Cardiac muscle cell (in vitro differentiated cells and primary cell): ENCODE measurements at regions not wholly inside any gene's neighbourhood (a gene's known extent, or its start where the extent isn't known, plus 50 kb on each side); places are given as distances from the start of the nearest gene placed in this dataset.

ENCODE experiments used
- DNase-seq, 2 donors: peaks; one replicate each; pipeline versions ENCODE4 v3.0.0 to v3.0.0-alpha.2; 2010 to 2017; ENCODE audit warnings: low read depth in 1 of 2, low spot score in 1 of 2
- H3K27ac ChIP-seq: fragments of 200-600 bp; sonication (generic); 2 replicates; pipeline ENCODE4 v1.5.1; 2016
- H3K27me3 ChIP-seq: fragments of 200-600 bp; sonication (generic); 2 replicates; pipeline ENCODE4 v1.6.0; 2016; ENCODE audit warnings: control low read depth
- H3K36me3 ChIP-seq: fragments of 200-600 bp; sonication (generic); 2 replicates; pipeline ENCODE4 v1.5.1; 2016; ENCODE audit warnings: control low read depth
- H3K4me1 ChIP-seq: fragments of 200-600 bp; sonication (generic); 2 replicates; pipeline ENCODE4 v1.8.1; 2017; ENCODE audit warnings: low read depth, mild to moderate bottlenecking, mixed run types
- H3K4me3 ChIP-seq: fragments of 200-600 bp; sonication (generic); 2 replicates; pipeline ENCODE4 v1.5.1; 2016; ENCODE audit warnings: mild to moderate bottlenecking
- H3K9me3 ChIP-seq: fragments of 200-600 bp; sonication (generic); 2 replicates; pipeline ENCODE4 v1.5.1; 2017; ENCODE audit warnings: low read depth, mild to moderate bottlenecking, control low read depth
- CTCF ChIP-seq: IDR thresholded peaks from 2 replicates; pipeline ENCODE4 v1.5.1; 2012; ENCODE audit warnings: low read depth, mild to moderate bottlenecking, low read length

DNA sequence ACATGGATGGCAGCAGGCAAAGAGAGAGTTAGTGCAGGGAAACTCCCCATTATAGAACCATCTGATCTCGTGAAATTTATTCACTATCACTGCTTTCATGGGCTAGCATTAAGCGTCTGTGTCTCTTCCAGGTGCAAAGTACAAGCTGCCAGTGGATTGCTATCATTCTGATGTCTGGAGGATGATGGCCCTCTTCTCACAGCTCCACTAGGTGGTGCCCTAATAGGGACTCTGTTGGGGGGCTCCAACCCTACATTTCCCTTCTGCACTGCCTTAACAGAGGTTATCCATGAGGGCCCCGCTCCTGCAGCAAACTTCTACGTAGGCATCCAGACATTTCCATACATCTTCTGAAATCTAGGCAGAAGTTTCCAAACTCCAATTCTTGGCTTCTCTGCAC lies 347.8 kb upstream of the HS3ST5 start:
- H3K4me3 ChIP-seq, result no peak overlapping the region
- DNase-seq, result no peak
- H3K9me3 ChIP-seq, result no peaks in the 10 kb centered on the region
- H3K27ac ChIP-seq, result no peak overlapping the region
- H3K36me3 ChIP-seq, result no peaks in the 10 kb centered on the region
- peaks cover 2% of the 10 kb centered on the region for H3K4me1 ChIP-seq
- no peak for TF ChIP-seq CTCF
- H3K27me3 ChIP-seq, result no peaks in the 10 kb centered on the region

DNA sequence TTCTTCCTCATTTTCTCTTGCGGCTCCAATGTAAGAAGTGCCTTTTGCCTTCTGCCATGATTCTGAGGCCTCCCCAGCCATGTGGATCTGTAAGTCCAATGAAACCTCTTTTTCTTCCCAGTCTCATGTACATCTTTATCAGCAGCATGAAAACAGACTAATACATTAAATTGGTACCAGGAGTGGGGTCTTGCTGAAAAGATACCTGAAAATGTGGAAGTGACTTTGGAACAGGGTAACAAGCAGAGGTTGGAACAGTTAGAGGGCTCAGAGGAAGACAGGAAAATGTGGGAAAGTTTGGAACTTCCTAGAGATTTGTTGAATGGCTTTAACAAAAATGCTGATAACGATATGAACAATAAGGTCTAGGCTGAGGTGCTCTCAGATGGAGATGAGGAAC lies 316.7 kb upstream of the HS3ST5 start:
- no peak for TF ChIP-seq CTCF
- H3K36me3 ChIP-seq, result no peaks in the 10 kb centered on the region
- no peaks in the 10 kb centered on the region for H3K4me1 ChIP-seq
- H3K4me3 ChIP-seq, result no peak overlapping the region
- H3K27ac ChIP-seq, result no peak overlapping the region
- no peaks in the 10 kb centered on the region for H3K27me3 ChIP-seq
- H3K9me3 ChIP-seq, result no peaks in the 10 kb centered on the region
- no peak for DNase-seq

- Histone ChIP-seq H3K27me3 (no peaks in the 10 kb centered on the region), H3K9me3 (no peaks in the 10 kb centered on the region), H3K27ac (no peak overlapping the region), H3K4me1 (no peaks in the 10 kb centered on the region), H3K4me3 (no peak overlapping the region), H3K36me3 (no peaks in the 10 kb centered on the region)
- no peak for DNase-seq
- no peak for TF ChIP-seq CTCF
Observed at GRCh38 chr6:114651611-114652010, 308.8 kb upstream of the HS3ST5 start.

- H3K27ac ChIP-seq, result no peak overlapping the region
- no peak for DNase-seq
- H3K9me3 ChIP-seq, result no peaks in the 10 kb centered on the region
- H3K36me3 ChIP-seq, result no peaks in the 10 kb centered on the region
- H3K27me3 ChIP-seq, result no peaks in the 10 kb centered on the region
- H3K4me1 ChIP-seq, result no peaks in the 10 kb centered on the region
- no peak overlapping the region for H3K4me3 ChIP-seq
- no peak for TF ChIP-seq CTCF
Observed at GRCh38 chr6:114650891-114651290, 308.1 kb upstream of the HS3ST5 start.

DNA sequence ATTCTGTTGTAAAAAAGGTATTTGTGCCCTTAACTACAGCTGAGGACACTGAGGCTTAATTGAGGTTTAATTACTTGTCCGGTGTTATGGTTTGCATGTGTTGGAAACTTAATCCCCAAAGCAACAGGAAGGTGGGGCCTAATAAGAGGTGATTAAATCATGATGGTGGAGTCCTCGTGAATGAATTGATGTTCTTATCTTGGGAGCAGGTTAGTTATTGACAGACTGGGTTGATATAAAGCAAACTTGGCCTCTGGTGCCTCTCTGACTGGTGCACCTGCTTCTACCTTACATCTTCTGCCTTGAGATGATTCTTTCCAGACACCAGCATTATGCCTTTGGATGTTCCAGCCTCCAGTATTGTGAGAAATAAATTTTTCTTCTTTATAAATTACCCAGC lies 306.5 kb upstream of the HS3ST5 start:
- no peaks in the 10 kb centered on the region for H3K9me3 ChIP-seq
- no peaks in the 10 kb centered on the region for H3K27me3 ChIP-seq
- DNase-seq, result no peak
- H3K4me1 ChIP-seq, result no peaks in the 10 kb centered on the region
- no peak overlapping the region for H3K4me3 ChIP-seq
- H3K27ac ChIP-seq, result no peak overlapping the region
- H3K36me3 ChIP-seq, result no peaks in the 10 kb centered on the region
- TF ChIP-seq CTCF, result no peak

- Histone ChIP-seq H3K9me3 (no peaks in the 10 kb centered on the region), H3K27me3 (no peaks in the 10 kb centered on the region), H3K4me3 (no peak overlapping the region), H3K4me1 (no peaks in the 10 kb centered on the region), H3K36me3 (no peaks in the 10 kb centered on the region), H3K27ac (no peak overlapping the region)
- TF ChIP-seq CTCF, result no peak
- DNase-seq, result no peak
Observed at GRCh38 chr6:114648847-114649246, 306.0 kb upstream of the HS3ST5 start.
